NB4 (cell line): ENCODE measurements at regions not wholly inside any gene's neighbourhood (a gene's known extent, or its start where the extent isn't known, plus 50 kb on each side); places are given as distances from the start of the nearest gene placed in this dataset.

Experiments
- DNase-seq: peaks from one replicate; pipeline ENCODE4 v3.0.0; 2010; ENCODE audit warnings: low read depth
- H3K4me3 ChIP-seq: one replicate; pipeline ENCODE4 v1.5.1; 2011; ENCODE audit warnings: mild to moderate bottlenecking, low read depth, low read length, moderate library complexity
- MYC ChIP-seq: IDR thresholded peaks from 2 replicates; pipeline ENCODE4 v1.6.1; 2011; ENCODE audit warnings: low read depth, low read length
- POLR2A ChIP-seq: IDR thresholded peaks from 2 replicates; pipeline ENCODE4 v1.6.1; 2011; ENCODE audit warnings: mild to moderate bottlenecking; ENCODE audit not compliant: insufficient read length; ENCODE audit errors: extremely low read depth
- TF ChIP-seq, protein P1 (sequence below): IDR thresholded peaks from one replicate; pipeline ENCODE4 v1.5.1; 2012; ENCODE audit warnings: low read depth, low read length
- TF ChIP-seq, protein P2 (sequence below): IDR thresholded peaks from 2 replicates; pipeline ENCODE4 v1.6.1; 2011; ENCODE audit warnings: low read depth, low read length

DNA sequence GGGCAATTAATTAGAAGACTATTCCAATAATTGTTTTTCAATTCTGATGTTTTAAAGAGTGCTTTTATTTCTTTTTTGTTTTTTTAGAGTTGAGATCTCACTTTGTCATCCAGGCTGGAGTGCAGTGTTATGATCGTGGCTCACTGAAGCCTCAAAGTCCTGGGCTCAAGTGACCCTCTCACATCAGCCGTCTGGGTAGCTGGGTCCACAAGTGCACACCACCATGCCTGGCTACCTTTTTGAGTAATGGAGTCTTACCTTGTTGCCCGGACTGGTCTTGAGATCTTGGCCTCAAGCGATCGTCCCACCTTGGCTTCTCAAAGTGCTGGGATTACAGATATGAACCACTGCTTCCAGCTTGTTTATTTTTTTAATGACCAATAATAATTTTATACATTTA lies 207.8 kb downstream of the NDFIP2 start:
- TF ChIP-seq MYC (no peak), POLR2A (no peak)
- TF ChIP-seq, protein P1, sequence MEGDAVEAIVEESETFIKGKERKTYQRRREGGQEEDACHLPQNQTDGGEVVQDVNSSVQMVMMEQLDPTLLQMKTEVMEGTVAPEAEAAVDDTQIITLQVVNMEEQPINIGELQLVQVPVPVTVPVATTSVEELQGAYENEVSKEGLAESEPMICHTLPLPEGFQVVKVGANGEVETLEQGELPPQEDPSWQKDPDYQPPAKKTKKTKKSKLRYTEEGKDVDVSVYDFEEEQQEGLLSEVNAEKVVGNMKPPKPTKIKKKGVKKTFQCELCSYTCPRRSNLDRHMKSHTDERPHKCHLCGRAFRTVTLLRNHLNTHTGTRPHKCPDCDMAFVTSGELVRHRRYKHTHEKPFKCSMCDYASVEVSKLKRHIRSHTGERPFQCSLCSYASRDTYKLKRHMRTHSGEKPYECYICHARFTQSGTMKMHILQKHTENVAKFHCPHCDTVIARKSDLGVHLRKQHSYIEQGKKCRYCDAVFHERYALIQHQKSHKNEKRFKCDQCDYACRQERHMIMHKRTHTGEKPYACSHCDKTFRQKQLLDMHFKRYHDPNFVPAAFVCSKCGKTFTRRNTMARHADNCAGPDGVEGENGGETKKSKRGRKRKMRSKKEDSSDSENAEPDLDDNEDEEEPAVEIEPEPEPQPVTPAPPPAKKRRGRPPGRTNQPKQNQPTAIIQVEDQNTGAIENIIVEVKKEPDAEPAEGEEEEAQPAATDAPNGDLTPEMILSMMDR = no peak
- TF ChIP-seq, protein P2, sequence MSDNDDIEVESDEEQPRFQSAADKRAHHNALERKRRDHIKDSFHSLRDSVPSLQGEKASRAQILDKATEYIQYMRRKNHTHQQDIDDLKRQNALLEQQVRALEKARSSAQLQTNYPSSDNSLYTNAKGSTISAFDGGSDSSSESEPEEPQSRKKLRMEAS = no peak
- DNase-seq = no peak
- H3K4me3 ChIP-seq = no peak overlapping the region

DNA sequence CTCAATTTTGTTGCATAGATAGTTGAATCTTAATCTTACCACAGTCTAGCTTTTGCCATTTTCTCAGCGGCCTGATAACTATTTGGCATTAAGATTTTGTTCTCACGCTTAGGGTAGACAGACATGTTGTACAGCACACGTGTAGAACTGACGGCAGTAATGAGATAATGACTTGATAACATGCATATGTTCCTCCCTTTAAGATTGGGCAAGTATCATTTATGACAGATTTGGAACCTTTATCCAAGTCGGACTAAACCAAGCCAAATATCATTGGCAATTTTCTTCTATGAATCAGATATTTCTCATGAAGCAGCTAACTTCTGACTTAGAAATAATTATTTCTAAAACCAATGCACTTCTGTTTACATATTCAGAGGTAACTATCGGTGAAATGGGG lies 205.5 kb downstream of the NDFIP2 start:
- no peak overlapping the region for H3K4me3 ChIP-seq
- TF ChIP-seq, protein P1 = no peak
- TF ChIP-seq MYC = no peak
- TF ChIP-seq, protein P2 = no peak
- no peak for TF ChIP-seq POLR2A
- no peak for DNase-seq

DNA sequence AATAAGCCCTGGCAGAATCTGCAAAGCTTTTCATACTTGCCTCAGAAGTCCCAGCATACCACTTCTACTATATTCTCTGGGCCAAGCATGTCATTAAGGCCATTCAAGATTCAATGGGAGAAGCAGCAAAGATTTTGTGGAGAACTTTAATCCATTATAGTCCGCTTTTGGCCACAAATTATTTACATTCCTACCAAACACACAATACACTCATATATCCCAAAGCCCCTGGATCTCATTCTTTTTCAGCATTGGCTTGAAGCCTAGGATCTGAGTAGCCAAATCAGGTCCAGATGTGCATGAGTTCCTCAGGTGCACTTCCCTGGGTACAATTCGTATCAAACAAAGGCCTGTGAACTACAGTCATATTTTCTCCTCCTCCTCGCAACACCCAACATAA lies 203.4 kb downstream of the NDFIP2 start:
- no peak for DNase-seq
- TF ChIP-seq MYC (no peak), POLR2A (no peak)
- TF ChIP-seq, protein P2 = no peak
- TF ChIP-seq, protein P1 = no peak

DNA sequence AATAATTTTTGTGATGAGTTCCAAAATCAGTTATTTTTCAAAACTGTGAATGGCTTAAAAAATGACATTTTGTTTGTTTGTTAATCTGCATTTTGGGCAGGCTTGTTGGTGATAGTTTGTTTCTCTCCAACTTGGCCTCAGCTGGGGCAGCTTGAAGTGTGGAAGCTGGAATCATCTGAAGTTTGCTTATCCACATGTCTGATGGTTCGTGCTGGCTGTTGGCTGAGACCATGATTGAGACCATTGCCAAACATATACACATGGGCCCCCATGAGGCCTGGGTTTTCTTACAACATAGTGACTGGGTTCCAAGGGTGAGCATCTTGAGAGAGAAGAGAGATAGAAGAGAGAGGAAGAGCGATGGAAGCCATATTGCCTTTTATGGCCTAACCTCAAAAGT lies 201.2 kb downstream of the NDFIP2 start:
- no peak overlapping the region for H3K4me3 ChIP-seq
- DNase-seq = no peak
- TF ChIP-seq, protein P2 = no peak
- TF ChIP-seq, protein P1 = no peak
- TF ChIP-seq MYC (no peak), POLR2A (no peak)

More for the DNA sequence above, 203.4 kb downstream of the NDFIP2 start:
- H3K4me3 ChIP-seq = no peak overlapping the region

DNA sequence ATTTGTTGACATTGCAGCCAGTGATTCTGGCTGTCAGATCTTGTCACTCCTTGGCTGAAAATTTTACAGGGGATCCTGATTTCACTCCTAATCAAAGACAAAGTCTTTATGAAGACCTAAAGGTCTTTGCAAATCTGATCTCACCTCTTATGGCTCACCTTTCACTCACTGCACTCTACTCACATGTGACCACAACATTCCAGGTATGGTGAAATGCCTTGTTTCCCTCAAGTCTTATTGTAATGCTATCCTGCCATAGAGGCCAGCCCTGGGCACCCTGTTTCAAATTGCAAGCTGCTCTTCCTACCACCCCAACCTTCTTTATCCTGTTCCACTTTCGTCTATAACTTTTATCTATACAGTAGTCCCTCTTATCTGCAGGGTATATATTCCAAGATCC lies 200.1 kb downstream of the NDFIP2 start:
- TF ChIP-seq POLR2A (no peak), MYC (no peak)
- TF ChIP-seq, protein P1 = no peak
- TF ChIP-seq, protein P2 = no peak
- H3K4me3 ChIP-seq = no peak overlapping the region
- DNase-seq = no peak

DNA sequence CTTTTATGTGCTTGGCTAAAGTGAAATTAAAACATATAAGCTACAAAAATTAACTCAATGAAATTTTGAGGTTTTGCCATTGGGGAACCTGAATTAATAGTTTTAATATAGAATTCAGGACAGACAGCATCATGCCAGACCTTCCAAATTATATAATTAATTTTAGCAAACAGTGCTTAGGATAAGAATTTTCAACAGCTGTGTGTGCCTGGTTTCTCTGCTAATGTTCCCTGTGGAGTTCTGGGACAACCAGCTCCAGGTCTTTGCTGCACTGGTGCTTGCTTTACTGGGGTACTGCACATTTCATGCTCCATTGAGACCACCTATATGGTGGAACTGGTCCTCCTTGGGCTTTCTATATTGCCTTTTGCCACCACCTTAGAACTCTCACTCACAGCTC lies 199.5 kb downstream of the NDFIP2 start:
- no peak for DNase-seq
- H3K4me3 ChIP-seq = no peak overlapping the region
- TF ChIP-seq MYC = no peak
- TF ChIP-seq, protein P2 = no peak
- no peak for TF ChIP-seq POLR2A
- TF ChIP-seq, protein P1 = no peak
